Type B pancreatic cell (in vitro differentiated cells): ENCODE measurements at regions not wholly inside any gene's neighbourhood (a gene's known extent, or its start where the extent isn't known, plus 50 kb on each side); places are given as distances from the start of the nearest gene placed in this dataset.

ENCODE experiments used
- DNase-seq: peaks from one replicate; pipeline ENCODE4 v3.0.0; 2021; ENCODE audit warnings: mixed read lengths; ENCODE audit not compliant: unreplicated experiment; ENCODE audit errors: extremely low spot score
- H3K27ac Mint-ChIP-seq: 2 replicates; pipeline ENCODE4 v1.8.0; 2021; ENCODE audit warnings: mild to moderate bottlenecking, mixed read lengths
- H3K27me3 Mint-ChIP-seq: 2 replicates; pipeline ENCODE4 v1.8.0; 2021; ENCODE audit warnings: mixed read lengths
- H3K36me3 Mint-ChIP-seq: 2 replicates; pipeline ENCODE4 v1.8.0; 2021; ENCODE audit warnings: mixed read lengths
- H3K4me1 Mint-ChIP-seq: one replicate; pipeline ENCODE4 v1.8.0; 2021; ENCODE audit warnings: mixed read lengths; ENCODE audit not compliant: unreplicated experiment
- H3K4me3 Mint-ChIP-seq: 2 replicates; pipeline ENCODE4 v1.8.0; 2021; ENCODE audit warnings: mild to moderate bottlenecking, mixed read lengths
- H3K9me3 Mint-ChIP-seq: 2 replicates; pipeline ENCODE4 v1.8.0; 2021; ENCODE audit warnings: mixed read lengths
- CTCF ChIP-seq: fragments of 200-600 bp; sonication (generic); conservative IDR thresholded peaks from 2 replicates; pipeline ENCODE4 v1.5.0; 2021; ENCODE audit warnings: antibody characterized with exemption, mild to moderate bottlenecking

GRCh38 chr14:42731480-42731879, 1124.8 kb downstream of the LRFN5 start:
- Mint-ChIP-seq H3K27ac (no peak overlapping the region), H3K4me3 (no peak overlapping the region), H3K27me3 (no peaks in the 10 kb centered on the region), H3K36me3 (no peaks in the 10 kb centered on the region), H3K4me1 (no peaks in the 10 kb centered on the region), H3K9me3 (no peaks in the 10 kb centered on the region)
- DNase-seq = no peak
- no peak for TF ChIP-seq CTCF

- Mint-ChIP-seq H3K27me3 (no peaks in the 10 kb centered on the region), H3K4me3 (no peak overlapping the region), H3K27ac (no peak overlapping the region), H3K36me3 (no peaks in the 10 kb centered on the region), H3K4me1 (no peaks in the 10 kb centered on the region), H3K9me3 (no peaks in the 10 kb centered on the region)
- DNase-seq = no peak
- TF ChIP-seq CTCF = no peak
These were observed 1123.0 kb downstream of the LRFN5 start for GRCh38 chr14:42729681-42730080.

GRCh38 chr14:42719391-42719790, 1112.7 kb downstream of the LRFN5 start:
- no peak overlapping the region for H3K27ac Mint-ChIP-seq
- no peak overlapping the region for H3K4me3 Mint-ChIP-seq
- H3K36me3 Mint-ChIP-seq = no peaks in the 10 kb centered on the region
- no peaks in the 10 kb centered on the region for H3K27me3 Mint-ChIP-seq
- H3K4me1 Mint-ChIP-seq = no peaks in the 10 kb centered on the region
- no peak for TF ChIP-seq CTCF
- no peaks in the 10 kb centered on the region for H3K9me3 Mint-ChIP-seq
- DNase-seq = no peak

GRCh38 chr14:42715316-42715715, 1108.6 kb downstream of the LRFN5 start:
- Mint-ChIP-seq H3K4me3 (no peak overlapping the region), H3K9me3 (no peaks in the 10 kb centered on the region), H3K27me3 (no peaks in the 10 kb centered on the region), H3K36me3 (no peaks in the 10 kb centered on the region), H3K27ac (no peak overlapping the region), H3K4me1 (no peaks in the 10 kb centered on the region)
- TF ChIP-seq CTCF = no peak
- no peak for DNase-seq

GRCh38 chr14:42710071-42710470, 1103.4 kb downstream of the LRFN5 start:
- Mint-ChIP-seq H3K36me3 (no peaks in the 10 kb centered on the region), H3K4me1 (no peaks in the 10 kb centered on the region), H3K27ac (no peak overlapping the region), H3K27me3 (no peaks in the 10 kb centered on the region), H3K4me3 (no peak overlapping the region), H3K9me3 (no peaks in the 10 kb centered on the region)
- TF ChIP-seq CTCF = no peak
- DNase-seq = no peak

- H3K4me3 Mint-ChIP-seq = no peak overlapping the region
- no peaks in the 10 kb centered on the region for H3K9me3 Mint-ChIP-seq
- H3K27me3 Mint-ChIP-seq = no peaks in the 10 kb centered on the region
- TF ChIP-seq CTCF = no peak
- H3K27ac Mint-ChIP-seq = no peak overlapping the region
- no peaks in the 10 kb centered on the region for H3K36me3 Mint-ChIP-seq
- no peak for DNase-seq
- H3K4me1 Mint-ChIP-seq = peaks cover 13% of the 10 kb centered on the region
These were observed 1096.8 kb downstream of the LRFN5 start for GRCh38 chr14:42703501-42703900.
